ENCODE measurements at regions not wholly inside any gene's neighbourhood (a gene's known extent, or its start where the extent isn't known, plus 50 kb on each side); places are given as distances from the start of the nearest gene placed in this dataset.

DNA sequence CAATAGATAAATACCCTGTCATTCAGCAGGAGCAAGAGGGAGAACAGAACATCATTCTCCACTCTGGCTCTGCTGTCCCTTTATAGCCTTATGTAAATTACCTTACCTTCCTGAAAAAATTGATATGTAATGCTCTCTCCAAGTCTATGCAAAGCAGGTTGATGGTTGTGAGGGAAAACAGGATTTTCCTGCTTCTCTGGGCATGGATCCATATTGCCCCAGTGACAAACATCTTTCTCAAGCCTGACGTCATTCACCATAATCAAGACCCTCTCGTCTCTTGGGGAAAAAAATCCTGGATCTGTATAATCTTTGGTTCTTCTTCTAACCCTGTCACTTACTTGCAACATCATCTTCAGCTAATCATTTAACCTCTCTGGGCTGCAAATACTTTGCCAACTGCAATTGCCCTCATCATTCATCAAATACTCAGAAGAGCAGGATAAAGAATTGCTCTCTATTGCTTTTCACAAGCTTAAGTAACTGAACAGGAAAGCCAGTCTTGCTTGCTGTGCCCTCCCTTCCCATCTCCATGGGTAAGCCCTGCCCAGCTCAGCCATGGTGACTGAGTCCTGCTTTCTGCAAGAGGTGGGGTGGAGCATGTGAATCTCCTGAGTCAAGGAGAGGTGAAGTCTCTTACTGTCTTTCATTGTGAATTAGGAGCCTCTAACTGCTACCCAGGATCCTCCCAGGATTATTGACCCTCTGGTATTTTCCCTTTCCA is 123.7 kb upstream of the KLF7 start:
- H3K27me3 Mint-ChIP-seq (ENCODE audit: unreplicated experiment): no peaks in the 10 kb centered on the region
- H3K36me3 Mint-ChIP-seq (ENCODE audit: low read depth, unreplicated experiment): no peaks in the 10 kb centered on the region
- no peak overlapping the region for H3K4me3 Mint-ChIP-seq (ENCODE audit: unreplicated experiment)
- no peak for DNase-seq (ENCODE audit: low spot score)
- H3K9me3 Mint-ChIP-seq (ENCODE audit: unreplicated experiment): no peaks in the 10 kb centered on the region
- H3K27ac Mint-ChIP-seq (ENCODE audit: unreplicated experiment): no peak overlapping the region
- H3K4me1 Mint-ChIP-seq (ENCODE audit: unreplicated experiment): peaks cover 3% of the 10 kb centered on the region
- TF ChIP-seq, protein P1, sequence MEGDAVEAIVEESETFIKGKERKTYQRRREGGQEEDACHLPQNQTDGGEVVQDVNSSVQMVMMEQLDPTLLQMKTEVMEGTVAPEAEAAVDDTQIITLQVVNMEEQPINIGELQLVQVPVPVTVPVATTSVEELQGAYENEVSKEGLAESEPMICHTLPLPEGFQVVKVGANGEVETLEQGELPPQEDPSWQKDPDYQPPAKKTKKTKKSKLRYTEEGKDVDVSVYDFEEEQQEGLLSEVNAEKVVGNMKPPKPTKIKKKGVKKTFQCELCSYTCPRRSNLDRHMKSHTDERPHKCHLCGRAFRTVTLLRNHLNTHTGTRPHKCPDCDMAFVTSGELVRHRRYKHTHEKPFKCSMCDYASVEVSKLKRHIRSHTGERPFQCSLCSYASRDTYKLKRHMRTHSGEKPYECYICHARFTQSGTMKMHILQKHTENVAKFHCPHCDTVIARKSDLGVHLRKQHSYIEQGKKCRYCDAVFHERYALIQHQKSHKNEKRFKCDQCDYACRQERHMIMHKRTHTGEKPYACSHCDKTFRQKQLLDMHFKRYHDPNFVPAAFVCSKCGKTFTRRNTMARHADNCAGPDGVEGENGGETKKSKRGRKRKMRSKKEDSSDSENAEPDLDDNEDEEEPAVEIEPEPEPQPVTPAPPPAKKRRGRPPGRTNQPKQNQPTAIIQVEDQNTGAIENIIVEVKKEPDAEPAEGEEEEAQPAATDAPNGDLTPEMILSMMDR (IDR thresholded peaks at IDR 0.05; ENCODE audit: unreplicated experiment): no peak

DNA sequence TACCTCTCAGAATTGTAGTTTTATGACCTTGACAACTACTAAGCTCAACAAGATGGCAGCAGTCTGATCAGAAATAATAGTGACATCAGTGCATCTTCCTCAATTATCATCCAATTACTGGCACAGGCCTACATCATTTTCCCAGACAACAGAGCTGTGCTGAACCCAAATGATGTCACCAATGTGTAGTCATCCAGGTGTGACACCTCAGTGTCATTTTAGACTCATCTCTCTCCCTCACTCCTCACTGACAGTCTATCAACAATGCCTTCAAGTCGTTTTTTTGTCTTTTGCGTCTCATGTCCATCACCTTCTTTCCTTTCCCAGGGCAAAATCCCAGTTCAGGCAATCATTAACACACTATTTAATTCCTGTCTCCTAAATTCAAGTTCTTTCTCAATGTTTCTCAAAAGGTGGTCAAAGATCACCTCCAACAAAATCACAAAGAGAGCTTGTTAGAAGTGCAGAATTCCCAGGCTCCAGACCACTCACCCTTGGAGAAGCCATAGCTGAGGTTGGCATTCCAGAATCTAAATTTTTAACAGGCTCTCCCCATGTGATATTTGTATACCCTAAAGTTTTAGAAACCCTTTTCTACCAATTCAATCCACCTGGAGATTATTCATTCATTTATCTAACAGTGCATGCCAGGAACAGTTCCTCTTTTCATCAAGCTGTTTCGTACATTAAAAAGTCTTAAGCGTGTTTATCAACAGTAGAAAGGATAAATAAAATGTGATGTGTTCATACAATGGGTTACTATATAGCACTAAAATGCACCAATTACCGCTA is 125.3 kb upstream of the KLF7 start:
- Mint-ChIP-seq H3K9me3 (ENCODE audit: unreplicated experiment) (no peaks in the 10 kb centered on the region), H3K27ac (ENCODE audit: unreplicated experiment) (no peak overlapping the region), H3K27me3 (ENCODE audit: unreplicated experiment) (no peaks in the 10 kb centered on the region), H3K36me3 (ENCODE audit: low read depth, unreplicated experiment) (no peaks in the 10 kb centered on the region), H3K4me3 (ENCODE audit: unreplicated experiment) (no peak overlapping the region), H3K4me1 (ENCODE audit: unreplicated experiment) (peaks cover 3% of the 10 kb centered on the region)
- TF ChIP-seq, protein P1 (IDR thresholded peaks at IDR 0.05; ENCODE audit: unreplicated experiment): no peak
- no peak for DNase-seq (ENCODE audit: low spot score)

DNA sequence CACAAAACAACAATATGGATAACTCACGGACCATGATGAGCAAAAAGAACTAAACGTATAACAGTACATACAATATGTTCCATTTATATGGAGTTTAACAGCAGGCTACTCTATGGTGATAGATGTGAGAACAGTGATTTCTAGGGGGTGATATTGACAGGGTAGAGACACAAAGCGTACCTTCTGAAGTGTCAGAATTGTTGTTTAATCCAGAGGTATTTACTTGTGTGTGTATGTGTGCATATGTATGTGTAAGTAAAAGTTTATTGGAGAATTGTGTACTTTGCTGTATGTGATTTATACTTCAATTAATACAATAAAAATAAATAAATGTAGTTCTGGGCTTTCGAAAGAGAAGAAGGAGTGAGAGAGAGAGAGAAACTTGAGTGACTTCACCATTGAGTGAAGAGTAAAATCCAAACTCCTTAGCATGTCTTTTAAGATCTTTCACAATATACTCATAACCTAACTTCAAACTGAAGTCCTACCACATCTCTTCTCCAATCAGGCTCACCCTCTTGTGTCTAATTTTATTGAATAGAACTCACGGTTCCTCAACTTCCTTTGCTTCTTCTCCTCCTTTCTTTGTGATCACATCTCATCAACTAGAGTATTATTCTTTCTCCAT is 126.0 kb upstream of the KLF7 start:
- TF ChIP-seq, protein P1 (IDR thresholded peaks at IDR 0.05; ENCODE audit: unreplicated experiment): no peak
- Mint-ChIP-seq H3K27ac (ENCODE audit: unreplicated experiment) (no peak overlapping the region), H3K4me1 (ENCODE audit: unreplicated experiment) (peaks cover 8% of the 10 kb centered on the region), H3K4me3 (ENCODE audit: unreplicated experiment) (no peak overlapping the region), H3K27me3 (ENCODE audit: unreplicated experiment) (no peaks in the 10 kb centered on the region), H3K36me3 (ENCODE audit: low read depth, unreplicated experiment) (no peaks in the 10 kb centered on the region), H3K9me3 (ENCODE audit: unreplicated experiment) (no peaks in the 10 kb centered on the region)
- DNase-seq (ENCODE audit: low spot score): no peak

DNA sequence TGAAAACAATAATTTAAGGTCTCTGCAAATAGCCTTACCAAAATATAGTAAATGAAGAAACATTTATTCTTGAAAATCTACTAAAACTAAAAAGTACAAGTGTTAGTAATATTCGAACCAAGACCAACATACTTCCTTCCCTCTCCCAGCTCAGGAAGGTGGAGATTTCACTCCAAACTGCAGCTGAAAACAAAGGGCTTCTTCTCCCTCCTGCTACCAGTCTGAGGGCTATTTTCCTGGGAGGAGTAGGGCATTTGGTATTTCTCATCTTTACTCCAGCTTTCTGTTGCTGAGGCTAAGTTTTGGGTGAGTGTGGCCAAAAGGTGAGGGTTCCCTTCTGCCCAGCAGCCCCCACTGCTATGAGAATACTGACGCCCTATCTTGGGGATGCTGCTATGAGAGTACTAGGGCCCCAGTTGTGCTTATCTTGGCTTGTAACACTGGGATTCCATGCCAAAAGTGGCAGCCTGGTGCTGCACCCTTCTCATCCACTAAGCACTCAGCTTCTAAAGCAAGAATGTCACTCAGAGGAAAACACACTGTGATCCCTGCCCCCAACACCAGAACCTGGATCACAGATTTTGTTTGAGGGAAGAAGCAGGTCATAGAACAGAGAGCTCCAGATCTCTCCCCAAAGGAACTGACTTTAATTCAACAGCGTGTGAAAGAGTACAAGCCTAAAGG is 130.7 kb upstream of the KLF7 start:
- no peak overlapping the region for H3K27ac Mint-ChIP-seq (ENCODE audit: unreplicated experiment)
- H3K36me3 Mint-ChIP-seq (ENCODE audit: low read depth, unreplicated experiment): no peaks in the 10 kb centered on the region
- H3K4me1 Mint-ChIP-seq (ENCODE audit: unreplicated experiment): peaks cover 15% of the 10 kb centered on the region
- no peaks in the 10 kb centered on the region for H3K9me3 Mint-ChIP-seq (ENCODE audit: unreplicated experiment)
- H3K4me3 Mint-ChIP-seq (ENCODE audit: unreplicated experiment): no peak overlapping the region
- no peak for DNase-seq (ENCODE audit: low spot score)
- TF ChIP-seq, protein P1 (IDR thresholded peaks at IDR 0.05; ENCODE audit: unreplicated experiment): no peak
- H3K27me3 Mint-ChIP-seq (ENCODE audit: unreplicated experiment): no peaks in the 10 kb centered on the region
